Astrocyte of the spinal cord (primary cell): ENCODE measurements at regions not wholly inside any gene's neighbourhood (a gene's known extent, or its start where the extent isn't known, plus 50 kb on each side); places are given as distances from the start of the nearest gene placed in this dataset.

Experiments used
- DNase-seq: peaks from one replicate; pipeline ENCODE4 v3.0.0; 2011; ENCODE audit warnings: low read depth, low spot score
- H3K4me3 ChIP-seq: 2 replicates; pipeline ENCODE4 v1.5.1; 2011; ENCODE audit warnings: low read depth, mild to moderate bottlenecking, low read length, moderate library complexity
- CTCF ChIP-seq: IDR thresholded peaks from 2 replicates; pipeline ENCODE4 v1.5.1; 2012; ENCODE audit warnings: low read depth, mild to moderate bottlenecking, low read length, inconsistent platforms
- in situ Hi-C: cut with HindIII; loops from 2 replicates; pipeline ENCODE4 v1.10.0; 2017; ENCODE audit warnings: low sequenced_read_pairs

GRCh38 chr2:221097949-221098348, 474.2 kb downstream of the EPHA4 start:
- H3K4me3 ChIP-seq, result no peak overlapping the region
- no peak for DNase-seq
- no peak for TF ChIP-seq CTCF
- in situ Hi-C loops, result no loop called here

GRCh38 chr2:221100467-221101089, 471.5 kb downstream of the EPHA4 start:
- in situ Hi-C loops, result no loop called here
- no peak overlapping the region for H3K4me3 ChIP-seq
- peak; percentile 37 for TF ChIP-seq CTCF
- peak; percentile 22 for DNase-seq

GRCh38 chr2:221102896-221103688, 469.0 kb downstream of the EPHA4 start:
- H3K4me3 ChIP-seq, result no peak overlapping the region
- in situ Hi-C loops, result no loop called here
- no peak for DNase-seq
- TF ChIP-seq CTCF, result no peak

GRCh38 chr2:221103930-221104329, 468.2 kb downstream of the EPHA4 start:
- no peak for TF ChIP-seq CTCF
- in situ Hi-C loops, result no loop called here
- no peak for DNase-seq
- H3K4me3 ChIP-seq, result no peak overlapping the region

- peak; percentile 47 for DNase-seq
- in situ Hi-C loops, result no loop called here
- peak; percentile 17 for TF ChIP-seq CTCF
- no peak overlapping the region for H3K4me3 ChIP-seq
Observed at GRCh38 chr2:221104361-221104811, 467.7 kb downstream of the EPHA4 start.

GRCh38 chr2:221106241-221106640, 465.9 kb downstream of the EPHA4 start:
- no peak overlapping the region for H3K4me3 ChIP-seq
- in situ Hi-C loops, result no loop called here
- DNase-seq, result no peak
- TF ChIP-seq CTCF, result no peak
